ENCODE measurements at regions not wholly inside any gene's neighbourhood (a gene's known extent, or its start where the extent isn't known, plus 50 kb on each side); places are given as distances from the start of the nearest gene placed in this dataset.

- no peaks in the 10 kb centered on the region for H3K9me2 ChIP-seq
- H3F3A ChIP-seq (replicated peaks; ENCODE audit: insufficient read depth), result no peaks in the 10 kb centered on the region
- no peaks in the 10 kb centered on the region for H3K36me3 ChIP-seq (replicated peaks in 1 of 2; ENCODE audit: control insufficient read depth in 1 of 2, insufficient read depth in 2 of 2, low read length in 1 of 2)
- H2AFZ ChIP-seq (ENCODE audit: low read depth), result no peak overlapping the region
- H3K27me3 ChIP-seq (ENCODE audit: insufficient read depth), result peaks cover 19% of the 10 kb centered on the region; the same call in 1 of the 2 replicates
- H3K9me3 ChIP-seq, result no peaks in the 10 kb centered on the region
- TF ChIP-seq MEF2A (IDR thresholded peaks at IDR 0.05; ENCODE audit: borderline replicate concordance, low read depth) (no peak), GATA2 (CRISPR knock-in tag; IDR thresholded peaks at IDR 0.05) (no peak), FOSL2 (IDR thresholded peaks at IDR 0.05; ENCODE audit: borderline replicate concordance, low read depth) (no peak), SIN3A (IDR thresholded peaks at IDR 0.05; ENCODE audit: borderline replicate concordance, low read depth, low read length) (no peak)
- no peak overlapping the region for H3K27ac ChIP-seq (ENCODE audit: low read depth in 2 of 2, low read length in 1 of 2)
- no peak for DNase-seq
- H4K20me1 ChIP-seq (ENCODE audit: insufficient read depth), result no peaks in the 10 kb centered on the region
- ChIA-PET CTCF (interaction anchor here (1.1 kb wide), 1 partner anchor 12 kb away, joined by 3 read pairs; no protein-coding TSS in a partner anchor), POLR2A (no interaction called here)
- no peak overlapping the region for H3K4me3 ChIP-seq (ENCODE audit: low read depth in 2 of 2, low read length in 1 of 2)
- no peaks in the 10 kb centered on the region for H3K79me2 ChIP-seq (ENCODE audit: insufficient read depth)
- no peaks in the 10 kb centered on the region for H3K4me1 ChIP-seq (ENCODE audit: control insufficient read depth in 1 of 2, insufficient read depth in 2 of 2, low read depth in 1 of 2, low read length in 1 of 2)
- 33% methylated on average over 8 of the region's 8 CpGs for WGBS (ENCODE audit: low lambda C conversion rate)
- peak overlapping the region; percentile 24; the same call in 1 of the 2 replicates for H3K4me2 ChIP-seq
- H3K9ac ChIP-seq, result no peak overlapping the region
Measured at GRCh38 chrX:13888284-13888683, 71.4 kb upstream of the GPM6B start.

DNA sequence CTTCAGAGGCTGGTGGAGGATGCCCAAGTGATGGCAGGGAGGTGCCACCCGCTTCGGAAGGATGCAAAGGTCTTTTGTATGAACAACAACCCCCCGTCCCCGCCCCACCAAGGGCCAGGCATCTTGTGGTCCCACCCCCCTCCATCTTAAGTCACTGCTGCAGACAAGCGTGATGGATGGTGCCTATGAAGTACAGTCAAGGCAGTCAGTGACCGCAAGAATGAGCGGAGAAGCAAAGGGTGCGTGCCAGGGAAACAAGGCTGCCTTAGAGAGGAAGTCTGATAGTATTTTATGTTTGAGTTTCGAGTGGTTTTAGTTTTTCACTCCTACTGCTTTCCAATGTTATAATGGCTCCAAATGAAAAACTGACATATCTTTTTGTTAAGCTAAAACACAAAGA is 68.7 kb upstream of the GPM6B start:
- Histone ChIP-seq H3K27ac (ENCODE audit: low read depth in 2 of 2, low read length in 1 of 2) (no peak overlapping the region), H3K79me2 (ENCODE audit: insufficient read depth) (no peaks in the 10 kb centered on the region), H3K27me3 (ENCODE audit: insufficient read depth) (peaks cover 3% of the 10 kb centered on the region; the same call in 1 of the 2 replicates), H3K36me3 (replicated peaks in 1 of 2; ENCODE audit: control insufficient read depth in 1 of 2, insufficient read depth in 2 of 2, low read length in 1 of 2) (no peaks in the 10 kb centered on the region), H2AFZ (ENCODE audit: low read depth) (no peak overlapping the region), H3K4me2 (no peak overlapping the region), H3K9me3 (no peaks in the 10 kb centered on the region), H4K20me1 (ENCODE audit: insufficient read depth) (no peaks in the 10 kb centered on the region), H3K9me2 (no peaks in the 10 kb centered on the region), H3F3A (replicated peaks; ENCODE audit: insufficient read depth) (no peaks in the 10 kb centered on the region), H3K9ac (no peak overlapping the region), H3K4me3 (ENCODE audit: low read depth in 2 of 2, low read length in 1 of 2) (no peak overlapping the region), H3K4me1 (ENCODE audit: control insufficient read depth in 1 of 2, insufficient read depth in 2 of 2, low read depth in 1 of 2, low read length in 1 of 2) (no peaks in the 10 kb centered on the region)
- no peak for TF ChIP-seq EP300 (IDR thresholded peaks at IDR 0.05; ENCODE audit: borderline replicate concordance in 1 of 2, low read depth in 1 of 2, low read length in 1 of 2)
- CTCF ChIA-PET, result interaction anchor here (0.5 kb wide), 1 partner anchor 63 kb away, joined by 3 read pairs; no protein-coding TSS in a partner anchor
- no peak for DNase-seq
- WGBS (ENCODE audit: low lambda C conversion rate), result 51% methylated on average over 8 of the region's 9 CpGs
- POLR2A ChIA-PET, result no interaction called here

GRCh38 chrX:13876652-13877051 is 59.8 kb upstream of the GPM6B start:
- H3K27me3 ChIP-seq (ENCODE audit: insufficient read depth), result peaks cover 8% of the 10 kb centered on the region; the same call in 1 of the 2 replicates
- no peak overlapping the region for H3K4me3 ChIP-seq (ENCODE audit: low read depth in 2 of 2, low read length in 1 of 2)
- ChIA-PET CTCF (no interaction called here), POLR2A (no interaction called here)
- H3K9me2 ChIP-seq, result no peaks in the 10 kb centered on the region
- H3K4me1 ChIP-seq (ENCODE audit: control insufficient read depth in 1 of 2, insufficient read depth in 2 of 2, low read depth in 1 of 2, low read length in 1 of 2), result no peaks in the 10 kb centered on the region
- WGBS (ENCODE audit: low lambda C conversion rate), result 0% methylated on average over 1 of the region's 4 CpGs
- no peak for DNase-seq
- H3F3A ChIP-seq (replicated peaks; ENCODE audit: insufficient read depth), result no peaks in the 10 kb centered on the region
- TF ChIP-seq, protein P1, sequence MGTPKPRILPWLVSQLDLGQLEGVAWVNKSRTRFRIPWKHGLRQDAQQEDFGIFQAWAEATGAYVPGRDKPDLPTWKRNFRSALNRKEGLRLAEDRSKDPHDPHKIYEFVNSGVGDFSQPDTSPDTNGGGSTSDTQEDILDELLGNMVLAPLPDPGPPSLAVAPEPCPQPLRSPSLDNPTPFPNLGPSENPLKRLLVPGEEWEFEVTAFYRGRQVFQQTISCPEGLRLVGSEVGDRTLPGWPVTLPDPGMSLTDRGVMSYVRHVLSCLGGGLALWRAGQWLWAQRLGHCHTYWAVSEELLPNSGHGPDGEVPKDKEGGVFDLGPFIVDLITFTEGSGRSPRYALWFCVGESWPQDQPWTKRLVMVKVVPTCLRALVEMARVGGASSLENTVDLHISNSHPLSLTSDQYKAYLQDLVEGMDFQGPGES (IDR thresholded peaks at IDR 0.05; ENCODE audit: low read depth, low read length), result no peak
- 0 out of 2 replicates have a peak, but pooled peaks have one; percentile 5 for TF ChIP-seq FOSL2 (IDR thresholded peaks at IDR 0.05; ENCODE audit: borderline replicate concordance, low read depth)
- H3K36me3 ChIP-seq (replicated peaks in 1 of 2; ENCODE audit: control insufficient read depth in 1 of 2, insufficient read depth in 2 of 2, low read length in 1 of 2), result no peaks in the 10 kb centered on the region
- no peak overlapping the region for H3K4me2 ChIP-seq
- no peak overlapping the region for H3K27ac ChIP-seq (ENCODE audit: low read depth in 2 of 2, low read length in 1 of 2)
- H2AFZ ChIP-seq (ENCODE audit: low read depth), result peak overlapping the region; percentile 84; the same call in 1 of the 2 replicates
- H4K20me1 ChIP-seq (ENCODE audit: insufficient read depth), result no peaks in the 10 kb centered on the region
- no peak overlapping the region for H3K9ac ChIP-seq
- H3K9me3 ChIP-seq, result no peaks in the 10 kb centered on the region
- no peaks in the 10 kb centered on the region for H3K79me2 ChIP-seq (ENCODE audit: insufficient read depth)

Measured in SK-N-SH (cell line).